ENCODE measurements at regions not wholly inside any gene's neighbourhood (a gene's known extent, or its start where the extent isn't known, plus 50 kb on each side); places are given as distances from the start of the nearest gene placed in this dataset.
A peak's percentile ranks its signal among the peaks of the same experiment; 100 is the strongest.

- TF ChIP-seq RFX5 (IDR thresholded peaks at IDR 0.05; ENCODE audit: low read length) (no peak), RAD21 (IDR thresholded peaks at IDR 0.05; ENCODE audit: low read length) (no peak), ELF1 (IDR thresholded peaks at IDR 0.05) (no peak), TAF1 (IDR thresholded peaks at IDR 0.05; ENCODE audit: borderline replicate concordance, low read depth, low read length) (no peak), TCF12 (IDR thresholded peaks at IDR 0.05) (no peak), GABPA (IDR thresholded peaks at IDR 0.05; ENCODE audit: low read depth) (no peak), RXRA (IDR thresholded peaks at IDR 0.05; ENCODE audit: borderline replicate concordance, low read depth) (no peak)
These were observed 240.4 kb upstream of the MARCKS start (continued) for GRCh38 chr6:113616701-113617274.

DNA sequence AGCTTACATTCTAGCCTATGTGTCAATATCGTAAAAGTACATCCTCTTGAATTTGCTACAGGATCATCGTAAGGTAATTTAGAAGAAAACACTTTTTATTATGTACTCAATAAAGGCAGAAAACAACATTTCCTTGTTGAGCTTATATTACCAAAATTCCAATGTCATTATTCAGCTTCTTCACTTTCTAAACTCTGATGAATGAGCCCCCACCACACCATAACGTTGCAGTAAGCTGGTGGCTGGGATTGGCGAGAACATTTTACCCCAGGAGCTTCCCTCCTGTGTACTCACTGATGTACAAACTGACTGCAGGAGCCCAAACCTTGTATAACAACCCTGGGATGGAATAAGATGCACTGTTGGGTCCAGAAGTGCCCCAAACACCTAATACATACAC is 238.1 kb upstream of the MARCKS start:
- H3F3A ChIP-seq (replicated peaks; ENCODE audit: insufficient read depth), result no peaks in the 10 kb centered on the region
- TF ChIP-seq NRF1 (IDR thresholded peaks at IDR 0.05; ENCODE audit: low read depth, low read length), result no peak
- no peak overlapping the region for H3K27ac ChIP-seq (ENCODE audit: low read depth in 2 of 2, low read length in 1 of 2)
- WGBS (ENCODE audit: low lambda C conversion rate), result 70% methylated on average over 4 of the region's 4 CpGs
- H3K36me3 ChIP-seq (replicated peaks in 1 of 2; ENCODE audit: control insufficient read depth in 1 of 2, insufficient read depth in 2 of 2, low read length in 1 of 2), result no peaks in the 10 kb centered on the region
- H3K4me1 ChIP-seq (ENCODE audit: control insufficient read depth in 1 of 2, insufficient read depth in 2 of 2, low read depth in 1 of 2, low read length in 1 of 2), result peaks cover 4% of the 10 kb centered on the region in 2 experiments; a peak in 2 of 4 replicates
- H2AFZ ChIP-seq (ENCODE audit: low read depth), result no peak overlapping the region
- H4K20me1 ChIP-seq (ENCODE audit: insufficient read depth), result no peaks in the 10 kb centered on the region
- POLR2A ChIA-PET, result no interaction called here
- no peak overlapping the region for H3K4me3 ChIP-seq (ENCODE audit: low read depth in 2 of 2, low read length in 1 of 2)
- H3K9ac ChIP-seq, result no peak overlapping the region
- no peaks in the 10 kb centered on the region for H3K79me2 ChIP-seq (ENCODE audit: insufficient read depth)
- H3K9me2 ChIP-seq, result no peaks in the 10 kb centered on the region
- H3K9me3 ChIP-seq, result no peaks in the 10 kb centered on the region
- DNase-seq, result no peak
- CTCF ChIA-PET, result interaction anchor here (1.6 to 3.1 kb wide), 2 partner anchors 54 to 240 kb away, joined by 3 to 13 read pairs; no protein-coding TSS in a partner anchor
- H3K4me2 ChIP-seq, result no peak overlapping the region
- no peaks in the 10 kb centered on the region for H3K27me3 ChIP-seq (ENCODE audit: insufficient read depth)

GRCh38 chr6:113620386-113620785 is 236.8 kb upstream of the MARCKS start:
- H4K20me1 ChIP-seq (ENCODE audit: insufficient read depth), result no peaks in the 10 kb centered on the region
- H3K27ac ChIP-seq (ENCODE audit: low read depth in 2 of 2, low read length in 1 of 2), result no peak overlapping the region
- no peaks in the 10 kb centered on the region for H3F3A ChIP-seq (replicated peaks; ENCODE audit: insufficient read depth)
- H3K4me2 ChIP-seq, result no peak overlapping the region
- H3K79me2 ChIP-seq (ENCODE audit: insufficient read depth), result no peaks in the 10 kb centered on the region
- no peak overlapping the region for H2AFZ ChIP-seq (ENCODE audit: low read depth)
- CTCF ChIA-PET, result interaction anchor here (0.6 to 3.1 kb wide), 5 partner anchors 18 to 1253 kb away, joined by 3 to 13 read pairs (median 3); no protein-coding TSS in a partner anchor
- H3K4me3 ChIP-seq (ENCODE audit: low read depth in 2 of 2, low read length in 1 of 2), result no peak overlapping the region
- H3K9me3 ChIP-seq, result no peaks in the 10 kb centered on the region
- no peaks in the 10 kb centered on the region for H3K27me3 ChIP-seq (ENCODE audit: insufficient read depth)
- DNase-seq, result no peak
- H3K9me2 ChIP-seq, result no peaks in the 10 kb centered on the region
- peaks cover 4% of the 10 kb centered on the region in 2 experiments; a peak in 2 of 4 replicates for H3K4me1 ChIP-seq (ENCODE audit: control insufficient read depth in 1 of 2, insufficient read depth in 2 of 2, low read depth in 1 of 2, low read length in 1 of 2)
- no peak overlapping the region for H3K9ac ChIP-seq
- POLR2A ChIA-PET, result interaction anchor here (1.4 kb wide), 1 partner anchor 9 kb away, joined by 4 read pairs; no protein-coding TSS in a partner anchor
- no peaks in the 10 kb centered on the region for H3K36me3 ChIP-seq (replicated peaks in 1 of 2; ENCODE audit: control insufficient read depth in 1 of 2, insufficient read depth in 2 of 2, low read length in 1 of 2)
- 97% methylated on average over 2 of the region's 2 CpGs for WGBS (ENCODE audit: low lambda C conversion rate)
- TF ChIP-seq EZH2phosphoT487 (IDR thresholded peaks at IDR 0.05; ENCODE audit: borderline replicate concordance, low read depth), result no peak

DNA sequence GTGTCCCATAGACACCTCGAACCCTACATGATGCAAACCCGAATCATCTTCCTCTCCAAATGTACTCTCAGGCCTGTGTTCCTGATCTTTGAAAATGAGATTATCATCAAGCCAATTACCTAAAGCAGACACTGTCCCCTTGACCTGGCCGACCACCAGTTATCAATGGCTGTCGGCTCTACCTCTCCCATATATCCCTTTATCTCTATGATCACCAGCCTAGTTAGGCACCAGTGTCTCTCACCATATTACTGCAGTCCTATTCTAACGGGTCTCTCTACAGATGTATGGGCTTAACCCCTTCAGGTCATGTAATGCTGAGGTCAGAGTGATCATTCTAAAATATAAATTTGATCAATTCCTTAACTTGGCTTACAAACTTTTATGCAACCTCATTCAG is 234.9 kb upstream of the MARCKS start:
- TF ChIP-seq GATA2 (CRISPR knock-in tag; IDR thresholded peaks at IDR 0.05) (peak; percentile 46), GABPA (IDR thresholded peaks at IDR 0.05; ENCODE audit: low read depth) (no peak)
- no peaks in the 10 kb centered on the region for H3K9me2 ChIP-seq
- no peak overlapping the region for H3K27ac ChIP-seq (ENCODE audit: low read depth in 2 of 2, low read length in 1 of 2)
- H3F3A ChIP-seq (replicated peaks; ENCODE audit: insufficient read depth), result no peaks in the 10 kb centered on the region
- H3K36me3 ChIP-seq (replicated peaks in 1 of 2; ENCODE audit: control insufficient read depth in 1 of 2, insufficient read depth in 2 of 2, low read length in 1 of 2), result no peaks in the 10 kb centered on the region
- H2AFZ ChIP-seq (ENCODE audit: low read depth), result no peak overlapping the region
- no peaks in the 10 kb centered on the region for H3K9me3 ChIP-seq
- POLR2A ChIA-PET, result no interaction called here
- H3K27me3 ChIP-seq (ENCODE audit: insufficient read depth), result no peaks in the 10 kb centered on the region
- CTCF ChIA-PET, result no interaction called here
- no peak overlapping the region for H3K9ac ChIP-seq
- peak; percentile 3 for DNase-seq
- no peaks in the 10 kb centered on the region for H4K20me1 ChIP-seq (ENCODE audit: insufficient read depth)
- WGBS (ENCODE audit: low lambda C conversion rate), result 74% methylated on average over 5 of the region's 5 CpGs
- H3K4me2 ChIP-seq, result no peak overlapping the region
- H3K79me2 ChIP-seq (ENCODE audit: insufficient read depth), result no peaks in the 10 kb centered on the region
- peaks cover 4% of the 10 kb centered on the region in 2 experiments; a peak in 2 of 4 replicates for H3K4me1 ChIP-seq (ENCODE audit: control insufficient read depth in 1 of 2, insufficient read depth in 2 of 2, low read depth in 1 of 2, low read length in 1 of 2)
- H3K4me3 ChIP-seq (ENCODE audit: low read depth in 2 of 2, low read length in 1 of 2), result no peak overlapping the region

Data from SK-N-SH (cell line).